ENCODE measurements at regions not wholly inside any gene's neighbourhood (a gene's known extent, or its start where the extent isn't known, plus 50 kb on each side); places are given as distances from the start of the nearest gene placed in this dataset.
"Not testable (repeated sequence)": the region's sequence is repeated elsewhere in the genome, so short reads cannot be mapped to it uniquely, and the experiment has no call there.

GRCh38 chrX:19198473-19198872 lies 76.2 kb upstream of the ADGRG2 start:
- TF ChIP-seq, protein P1, sequence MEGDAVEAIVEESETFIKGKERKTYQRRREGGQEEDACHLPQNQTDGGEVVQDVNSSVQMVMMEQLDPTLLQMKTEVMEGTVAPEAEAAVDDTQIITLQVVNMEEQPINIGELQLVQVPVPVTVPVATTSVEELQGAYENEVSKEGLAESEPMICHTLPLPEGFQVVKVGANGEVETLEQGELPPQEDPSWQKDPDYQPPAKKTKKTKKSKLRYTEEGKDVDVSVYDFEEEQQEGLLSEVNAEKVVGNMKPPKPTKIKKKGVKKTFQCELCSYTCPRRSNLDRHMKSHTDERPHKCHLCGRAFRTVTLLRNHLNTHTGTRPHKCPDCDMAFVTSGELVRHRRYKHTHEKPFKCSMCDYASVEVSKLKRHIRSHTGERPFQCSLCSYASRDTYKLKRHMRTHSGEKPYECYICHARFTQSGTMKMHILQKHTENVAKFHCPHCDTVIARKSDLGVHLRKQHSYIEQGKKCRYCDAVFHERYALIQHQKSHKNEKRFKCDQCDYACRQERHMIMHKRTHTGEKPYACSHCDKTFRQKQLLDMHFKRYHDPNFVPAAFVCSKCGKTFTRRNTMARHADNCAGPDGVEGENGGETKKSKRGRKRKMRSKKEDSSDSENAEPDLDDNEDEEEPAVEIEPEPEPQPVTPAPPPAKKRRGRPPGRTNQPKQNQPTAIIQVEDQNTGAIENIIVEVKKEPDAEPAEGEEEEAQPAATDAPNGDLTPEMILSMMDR (conservative IDR thresholded peaks at IDR 0.05): no peak
- no peak overlapping the region for H3K27ac ChIP-seq

DNA sequence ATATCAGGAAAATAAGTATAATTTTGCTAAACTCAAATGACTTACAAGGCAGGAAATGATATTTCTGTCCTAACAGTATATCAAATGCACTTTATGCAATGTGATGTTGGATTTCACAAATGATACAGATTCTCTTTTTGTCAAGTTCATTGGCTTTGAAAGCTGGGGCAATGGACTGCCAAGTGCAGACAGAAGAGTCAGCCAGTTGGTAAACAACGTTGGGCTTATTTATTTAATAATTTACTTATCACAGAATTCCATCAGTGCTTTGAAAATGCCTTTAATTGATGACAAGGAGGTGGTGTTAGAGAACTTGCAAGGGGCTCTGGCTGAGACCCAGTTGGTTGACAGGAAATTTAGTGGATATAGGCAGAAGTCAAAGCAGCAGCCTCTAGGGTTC lies 79.9 kb upstream of the ADGRG2 start:
- no peak overlapping the region for H3K27ac ChIP-seq
- TF ChIP-seq, protein P1 (conservative IDR thresholded peaks at IDR 0.05): no peak

- H3K27ac ChIP-seq: no peak overlapping the region
- TF ChIP-seq, protein P1 (conservative IDR thresholded peaks at IDR 0.05): no peak
Observed at GRCh38 chrX:19204636-19205035, 82.4 kb upstream of the ADGRG2 start.

GRCh38 chrX:19212037-19212436 lies 89.8 kb upstream of the ADGRG2 start:
- TF ChIP-seq, protein P1 (conservative IDR thresholded peaks at IDR 0.05): no peak
- no peak overlapping the region for H3K27ac ChIP-seq

GRCh38 chrX:19213610-19214152 lies 91.4 kb upstream of the ADGRG2 start:
- TF ChIP-seq, protein P1 (conservative IDR thresholded peaks at IDR 0.05): no peak
- H3K27ac ChIP-seq: no peak overlapping the region

DNA sequence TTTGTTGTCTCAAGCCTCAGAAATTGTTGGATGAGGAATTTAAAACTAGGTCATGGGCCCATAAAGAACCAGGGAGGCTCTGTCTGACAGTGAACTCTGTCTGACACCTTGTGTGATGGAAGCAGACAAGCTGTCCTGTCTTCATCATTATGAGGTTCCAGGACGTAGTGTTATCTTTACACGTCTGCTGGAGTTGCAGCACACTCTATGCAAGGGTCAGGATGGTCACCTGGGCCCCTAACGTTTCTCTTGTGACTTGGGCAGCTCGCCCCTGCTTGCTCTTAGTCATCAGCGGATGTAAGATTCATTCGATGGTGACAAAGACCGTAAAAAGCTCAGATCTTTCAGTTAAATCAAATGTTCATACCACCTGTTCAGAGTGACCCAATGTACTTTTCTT lies 92.0 kb upstream of the ADGRG2 start:
- TF ChIP-seq, protein P1 (conservative IDR thresholded peaks at IDR 0.05): no peak
- no peak overlapping the region for H3K27ac ChIP-seq

- no peak overlapping the region for H3K27ac ChIP-seq
- TF ChIP-seq, protein P1 (conservative IDR thresholded peaks at IDR 0.05): peak; percentile 58
Observed at GRCh38 chrX:19225909-19226308, 103.6 kb upstream of the ADGRG2 start.

- H3K27ac ChIP-seq: not testable (repeated sequence)
Observed at GRCh38 chrX:19229896-19230295, 107.6 kb upstream of the ADGRG2 start.

Data from VCaP (cell line).